ENCODE measurements at regions not wholly inside any gene's neighbourhood (a gene's known extent, or its start where the extent isn't known, plus 50 kb on each side); places are given as distances from the start of the nearest gene placed in this dataset.

- DNase-seq: no peak
These were observed 323.1 kb downstream of the PCDH10 start for GRCh38 chr4:133472244-133472643.

GRCh38 chr4:133467290-133467947 is 318.3 kb downstream of the PCDH10 start:
- no peak for DNase-seq

GRCh38 chr4:133465022-133465421 is 315.9 kb downstream of the PCDH10 start:
- DNase-seq: no peak

- DNase-seq: no peak
These were observed 315.2 kb downstream of the PCDH10 start for GRCh38 chr4:133464311-133464710.

GRCh38 chr4:133452678-133453077 is 303.6 kb downstream of the PCDH10 start:
- no peak for DNase-seq

- no peak for DNase-seq
These were observed 301.7 kb downstream of the PCDH10 start for GRCh38 chr4:133450813-133451212.

GRCh38 chr4:133440404-133440803 is 291.3 kb downstream of the PCDH10 start:
- DNase-seq: no peak

- DNase-seq: no peak
These were observed 290.7 kb downstream of the PCDH10 start for GRCh38 chr4:133439830-133440229.

- no peak for DNase-seq
These were observed 275.5 kb downstream of the PCDH10 start for GRCh38 chr4:133424605-133425004.

GRCh38 chr4:133403913-133404312 is 254.8 kb downstream of the PCDH10 start:
- DNase-seq: no peak

- no peak for DNase-seq
These were observed 253.5 kb downstream of the PCDH10 start for GRCh38 chr4:133402616-133403015.

GRCh38 chr4:133394971-133395627 is 246.0 kb downstream of the PCDH10 start:
- DNase-seq: no peak

GRCh38 chr4:133390198-133390855 is 241.2 kb downstream of the PCDH10 start:
- no peak for DNase-seq

GRCh38 chr4:133389029-133389428 is 239.9 kb downstream of the PCDH10 start:
- no peak for DNase-seq

- DNase-seq: no peak
These were observed 236.3 kb downstream of the PCDH10 start for GRCh38 chr4:133385161-133385954.

- no peak for DNase-seq
These were observed 230.8 kb downstream of the PCDH10 start for GRCh38 chr4:133379681-133380438.

GRCh38 chr4:133377286-133377685 is 228.2 kb downstream of the PCDH10 start:
- DNase-seq: no peak

GRCh38 chr4:133372699-133373098 is 223.6 kb downstream of the PCDH10 start:
- no peak for DNase-seq

- no peak for DNase-seq
These were observed 206.5 kb downstream of the PCDH10 start for GRCh38 chr4:133355633-133356032.

- no peak for DNase-seq
These were observed 198.3 kb downstream of the PCDH10 start for GRCh38 chr4:133347409-133347808.

- no peak for DNase-seq
These were observed 175.4 kb downstream of the PCDH10 start for GRCh38 chr4:133324491-133324890.

- no peak for DNase-seq
These were observed 174.6 kb downstream of the PCDH10 start for GRCh38 chr4:133323670-133324069.

All from muscle of back (tissue), 3 donors.